ENCODE measurements at regions not wholly inside any gene's neighbourhood (a gene's known extent, or its start where the extent isn't known, plus 50 kb on each side); places are given as distances from the start of the nearest gene placed in this dataset.

DNA sequence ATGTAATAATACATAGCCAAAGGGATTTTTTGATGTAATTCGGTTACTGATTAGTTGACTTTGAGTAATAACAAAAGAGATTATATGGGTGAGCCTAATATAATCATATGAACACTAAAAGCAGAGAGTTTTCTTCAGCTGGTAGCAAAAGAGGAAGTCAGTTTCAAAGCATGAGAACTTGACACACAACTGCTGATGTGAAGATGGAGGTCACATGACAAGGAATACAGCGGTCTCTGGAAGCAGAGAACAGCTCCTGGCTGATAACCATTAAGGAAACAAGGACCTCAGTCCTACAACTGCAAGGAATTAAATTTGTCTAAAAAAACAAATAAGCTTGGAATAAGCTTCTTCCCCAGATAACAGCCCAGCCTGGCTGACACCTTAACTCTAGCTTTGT lies 119.1 kb upstream of the PRNP start:
- no peak overlapping the region for H3K4me3 ChIP-seq (ENCODE audit: low read depth, low read length)
- TF ChIP-seq, protein P1, sequence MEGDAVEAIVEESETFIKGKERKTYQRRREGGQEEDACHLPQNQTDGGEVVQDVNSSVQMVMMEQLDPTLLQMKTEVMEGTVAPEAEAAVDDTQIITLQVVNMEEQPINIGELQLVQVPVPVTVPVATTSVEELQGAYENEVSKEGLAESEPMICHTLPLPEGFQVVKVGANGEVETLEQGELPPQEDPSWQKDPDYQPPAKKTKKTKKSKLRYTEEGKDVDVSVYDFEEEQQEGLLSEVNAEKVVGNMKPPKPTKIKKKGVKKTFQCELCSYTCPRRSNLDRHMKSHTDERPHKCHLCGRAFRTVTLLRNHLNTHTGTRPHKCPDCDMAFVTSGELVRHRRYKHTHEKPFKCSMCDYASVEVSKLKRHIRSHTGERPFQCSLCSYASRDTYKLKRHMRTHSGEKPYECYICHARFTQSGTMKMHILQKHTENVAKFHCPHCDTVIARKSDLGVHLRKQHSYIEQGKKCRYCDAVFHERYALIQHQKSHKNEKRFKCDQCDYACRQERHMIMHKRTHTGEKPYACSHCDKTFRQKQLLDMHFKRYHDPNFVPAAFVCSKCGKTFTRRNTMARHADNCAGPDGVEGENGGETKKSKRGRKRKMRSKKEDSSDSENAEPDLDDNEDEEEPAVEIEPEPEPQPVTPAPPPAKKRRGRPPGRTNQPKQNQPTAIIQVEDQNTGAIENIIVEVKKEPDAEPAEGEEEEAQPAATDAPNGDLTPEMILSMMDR (IDR thresholded peaks at IDR 0.05; ENCODE audit: insufficient read depth, low read length, poor library complexity, severe bottlenecking), result no peak
- H3K27me3 ChIP-seq (ENCODE audit: control insufficient read depth, insufficient read depth, low read length), result no peaks in the 10 kb centered on the region
- H3K36me3 ChIP-seq (ENCODE audit: control insufficient read depth, insufficient read depth, low read length), result no peaks in the 10 kb centered on the region
- DNase-seq (ENCODE audit: low read depth), result no peak

DNA sequence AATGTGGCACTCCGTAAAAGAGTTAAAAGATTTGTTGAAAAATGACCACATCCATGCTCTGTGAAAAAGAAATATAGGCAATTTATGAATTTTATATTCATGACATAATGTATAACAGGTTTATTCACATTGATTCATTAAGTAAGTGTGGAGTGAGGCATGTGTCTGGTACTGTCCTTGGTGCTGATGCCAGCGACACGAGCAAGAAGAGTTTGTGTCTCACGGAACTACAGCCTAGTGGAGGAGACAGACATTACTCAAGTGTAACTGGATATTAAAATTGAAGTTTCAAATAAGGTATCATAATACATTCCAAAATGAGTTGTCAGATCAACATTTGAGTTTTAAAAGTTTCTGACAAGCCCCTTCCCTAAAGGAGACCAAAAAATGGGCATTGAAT lies 122.7 kb upstream of the PRNP start:
- TF ChIP-seq, protein P1 (IDR thresholded peaks at IDR 0.05; ENCODE audit: insufficient read depth, low read length, poor library complexity, severe bottlenecking), result peak; percentile 22
- DNase-seq (ENCODE audit: low read depth), result no peak
- H3K4me3 ChIP-seq (ENCODE audit: low read depth, low read length), result no peak overlapping the region

DNA sequence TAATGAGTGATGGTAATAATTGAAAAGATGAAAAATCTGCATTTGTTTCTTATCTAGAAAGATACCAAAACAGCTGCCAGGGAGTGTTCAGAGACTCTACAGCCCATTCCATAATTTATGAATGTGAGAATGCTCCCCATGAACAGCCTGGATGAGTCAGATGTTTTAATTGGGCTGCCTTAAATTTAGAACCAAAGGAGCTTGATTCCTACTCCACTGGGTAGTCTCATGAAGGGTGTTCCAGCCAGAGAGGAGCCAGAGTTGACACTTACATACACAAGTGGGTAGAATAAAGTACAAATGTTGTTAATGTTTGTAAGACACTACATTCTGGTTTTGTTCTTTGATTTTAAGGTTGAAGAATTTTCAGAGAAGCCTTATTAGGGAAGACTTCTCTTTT lies 123.2 kb upstream of the PRNP start:
- TF ChIP-seq, protein P1 (IDR thresholded peaks at IDR 0.05; ENCODE audit: insufficient read depth, low read length, poor library complexity, severe bottlenecking), result no peak
- DNase-seq (ENCODE audit: low read depth), result no peak
- no peaks in the 10 kb centered on the region for H3K27me3 ChIP-seq (ENCODE audit: control insufficient read depth, insufficient read depth, low read length)

More for the DNA sequence above, 122.7 kb upstream of the PRNP start:
- Histone ChIP-seq H3K27me3 (ENCODE audit: control insufficient read depth, insufficient read depth, low read length) (no peaks in the 10 kb centered on the region), H3K36me3 (ENCODE audit: control insufficient read depth, insufficient read depth, low read length) (no peaks in the 10 kb centered on the region)

DNA sequence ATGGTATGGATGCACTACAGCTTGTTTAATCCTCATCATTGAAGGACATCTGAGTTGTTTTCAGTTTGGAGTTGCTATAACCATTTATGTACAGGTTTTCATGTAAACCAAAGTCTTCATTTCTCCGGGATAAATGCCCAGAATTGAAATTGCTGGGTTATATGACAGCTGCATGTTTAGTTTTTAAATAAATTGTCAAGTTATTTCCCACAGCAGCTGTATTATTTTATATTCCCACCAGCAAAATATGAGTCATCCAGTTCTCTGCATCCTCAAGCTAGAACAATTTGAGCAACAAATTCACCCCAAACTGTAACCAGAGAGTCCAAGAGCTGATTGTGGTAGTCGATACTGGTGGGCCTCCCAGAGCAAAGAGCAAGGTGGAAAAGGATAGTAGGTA lies 125.6 kb upstream of the PRNP start:
- no peaks in the 10 kb centered on the region for H3K27me3 ChIP-seq (ENCODE audit: control insufficient read depth, insufficient read depth, low read length)
- DNase-seq (ENCODE audit: low read depth), result no peak
- no peaks in the 10 kb centered on the region for H3K36me3 ChIP-seq (ENCODE audit: control insufficient read depth, insufficient read depth, low read length)
- H3K4me3 ChIP-seq (ENCODE audit: low read depth, low read length), result no peak overlapping the region
- TF ChIP-seq, protein P1 (IDR thresholded peaks at IDR 0.05; ENCODE audit: insufficient read depth, low read length, poor library complexity, severe bottlenecking), result no peak

More for the DNA sequence above, 123.2 kb upstream of the PRNP start:
- H3K36me3 ChIP-seq (ENCODE audit: control insufficient read depth, insufficient read depth, low read length), result no peaks in the 10 kb centered on the region
- H3K4me3 ChIP-seq (ENCODE audit: low read depth, low read length), result no peak overlapping the region

DNA sequence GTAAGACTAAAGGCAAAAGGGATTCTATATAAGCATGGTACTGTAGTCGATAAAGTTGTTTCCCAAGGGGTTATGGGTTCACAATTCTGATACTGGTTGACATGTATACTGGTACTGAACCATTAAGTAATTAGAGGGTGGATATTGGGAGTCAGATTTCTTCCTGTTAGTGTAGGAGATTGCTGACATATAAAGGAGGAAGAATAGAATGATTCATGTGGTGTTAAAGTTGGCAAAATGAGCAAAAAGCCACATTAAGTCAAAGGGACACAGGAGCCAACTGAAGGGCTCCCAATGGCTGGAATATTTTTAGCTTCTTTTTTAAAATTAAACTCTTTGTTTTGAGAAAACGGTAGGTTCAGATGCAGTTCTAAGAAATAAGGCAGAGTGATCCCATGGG lies 126.3 kb upstream of the PRNP start:
- TF ChIP-seq, protein P1 (IDR thresholded peaks at IDR 0.05; ENCODE audit: insufficient read depth, low read length, poor library complexity, severe bottlenecking), result no peak
- no peaks in the 10 kb centered on the region for H3K27me3 ChIP-seq (ENCODE audit: control insufficient read depth, insufficient read depth, low read length)
- no peak overlapping the region for H3K4me3 ChIP-seq (ENCODE audit: low read depth, low read length)
- H3K36me3 ChIP-seq (ENCODE audit: control insufficient read depth, insufficient read depth, low read length), result no peaks in the 10 kb centered on the region
- DNase-seq (ENCODE audit: low read depth), result no peak

DNA sequence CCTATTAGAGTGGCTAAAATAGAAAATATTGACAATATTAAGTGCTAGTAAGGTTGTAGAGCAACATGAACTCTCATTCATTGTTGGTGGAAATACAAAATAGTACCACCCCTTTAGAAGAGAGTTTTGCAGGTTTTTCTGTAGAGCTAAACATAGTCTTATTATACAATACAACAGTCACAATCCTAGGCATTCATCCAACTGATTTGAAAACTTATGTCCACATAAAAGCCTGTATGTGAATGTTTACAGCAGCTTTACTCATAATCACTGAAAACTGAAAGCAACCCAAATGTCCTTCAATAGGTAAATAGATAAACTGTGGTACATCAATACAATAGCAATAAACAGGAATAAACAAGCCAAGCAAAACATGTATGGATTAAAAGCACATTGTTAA lies 127.2 kb upstream of the PRNP start:
- H3K27me3 ChIP-seq (ENCODE audit: control insufficient read depth, insufficient read depth, low read length), result no peaks in the 10 kb centered on the region
- no peaks in the 10 kb centered on the region for H3K36me3 ChIP-seq (ENCODE audit: control insufficient read depth, insufficient read depth, low read length)
- no peak overlapping the region for H3K4me3 ChIP-seq (ENCODE audit: low read depth, low read length)
- DNase-seq (ENCODE audit: low read depth), result no peak
- TF ChIP-seq, protein P1 (IDR thresholded peaks at IDR 0.05; ENCODE audit: insufficient read depth, low read length, poor library complexity, severe bottlenecking), result no peak
